ENCODE measurements at regions not wholly inside any gene's neighbourhood (a gene's known extent, or its start where the extent isn't known, plus 50 kb on each side); places are given as distances from the start of the nearest gene placed in this dataset.

GRCh38 chr5:60346393-60346792, 353.6 kb downstream of the DEPDC1B start:
- Histone ChIP-seq H4K5ac (ENCODE audit: low read length) (no peak overlapping the region), H3K56ac (ENCODE audit: low read length) (no peak overlapping the region), H4K8ac (ENCODE audit: low read depth, low read length) (no peak overlapping the region), H3K79me1 (ENCODE audit: low read length) (no peaks in the 10 kb centered on the region), H3K4me3 (ENCODE audit: low read length) (no peak overlapping the region), H2AK5ac (ENCODE audit: low read length) (no peak overlapping the region), H3K4me1 (ENCODE audit: control insufficient read depth, low read depth, low read length) (no peaks in the 10 kb centered on the region), H3K23ac (ENCODE audit: low read length) (no peak overlapping the region), H3K27ac (ENCODE audit: low read depth, low read length) (no peak overlapping the region), H3K79me2 (ENCODE audit: control insufficient read depth, insufficient read depth, low read length) (no peaks in the 10 kb centered on the region), H2BK5ac (ENCODE audit: low read length) (no peak overlapping the region), H3K4ac (ENCODE audit: low read depth, low read length) (no peak overlapping the region), H3K4me2 (ENCODE audit: low read length) (no peak overlapping the region), H2BK120ac (ENCODE audit: low read depth, low read length) (no peak overlapping the region), H3K27me3 (ENCODE audit: insufficient read depth, low read length, poor library complexity) (no peaks in the 10 kb centered on the region), H3K18ac (ENCODE audit: low read length) (no peak overlapping the region), H3K36me3 (ENCODE audit: control insufficient read depth, insufficient read depth, low read length) (no peaks in the 10 kb centered on the region), H2BK15ac (replicated peaks; ENCODE audit: low read depth) (no peak overlapping the region), H3K9ac (ENCODE audit: low read length) (no peak overlapping the region)
- no CpG with 5 or more reads among the region's 1 CpG for WGBS (ENCODE audit: extremely low coverage, insufficient coverage, low lambda C conversion rate)
- no peak for DNase-seq

- H2AK5ac ChIP-seq (ENCODE audit: low read length), result no peak overlapping the region
- no peak overlapping the region for H4K8ac ChIP-seq (ENCODE audit: low read depth, low read length)
- no peaks in the 10 kb centered on the region for H3K79me2 ChIP-seq (ENCODE audit: control insufficient read depth, insufficient read depth, low read length)
These were observed 356.9 kb downstream of the DEPDC1B start for GRCh38 chr5:60343102-60343501.

DNA sequence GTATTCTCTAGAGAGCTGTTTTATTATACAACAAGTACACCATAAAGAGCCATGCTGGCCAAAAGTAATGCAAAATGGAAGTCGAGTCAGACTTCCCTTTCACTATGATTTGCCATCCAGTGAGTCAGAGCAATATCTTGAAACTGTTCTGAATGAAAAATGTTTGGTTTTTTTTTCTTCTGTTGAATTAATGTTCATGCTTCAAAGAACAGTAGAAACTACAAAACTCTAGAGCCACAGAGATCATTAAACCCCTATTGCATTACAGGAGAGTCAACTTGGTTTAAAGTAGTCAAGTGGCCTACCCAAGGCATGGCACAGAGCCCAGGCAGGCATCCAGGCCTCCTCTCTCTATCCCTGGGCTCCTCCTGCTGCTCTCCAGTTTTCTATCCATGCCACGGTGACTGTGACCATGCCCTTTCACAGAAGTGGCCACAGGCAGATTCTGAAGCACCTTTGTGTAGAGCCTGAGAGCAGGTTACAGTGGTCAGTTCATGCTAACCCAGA, 358.9 kb downstream of the DEPDC1B start:
- Histone ChIP-seq H3K9ac (ENCODE audit: low read length) (no peak overlapping the region), H3K36me3 (ENCODE audit: control insufficient read depth, insufficient read depth, low read length) (no peaks in the 10 kb centered on the region), H3K4me1 (ENCODE audit: control insufficient read depth, low read depth, low read length) (no peaks in the 10 kb centered on the region), H3K56ac (ENCODE audit: low read length) (no peak overlapping the region), H3K27ac (ENCODE audit: low read depth, low read length) (no peak overlapping the region), H3K79me2 (ENCODE audit: control insufficient read depth, insufficient read depth, low read length) (no peaks in the 10 kb centered on the region), H2BK5ac (ENCODE audit: low read length) (no peak overlapping the region), H2BK15ac (replicated peaks; ENCODE audit: low read depth) (no peak overlapping the region), H3K4me2 (ENCODE audit: low read length) (no peak overlapping the region), H3K23ac (ENCODE audit: low read length) (no peak overlapping the region), H3K79me1 (ENCODE audit: low read length) (no peaks in the 10 kb centered on the region), H3K18ac (ENCODE audit: low read length) (no peak overlapping the region), H4K5ac (ENCODE audit: low read length) (no peak overlapping the region), H2AK5ac (ENCODE audit: low read length) (no peak overlapping the region), H2BK120ac (ENCODE audit: low read depth, low read length) (no peak overlapping the region), H3K4ac (ENCODE audit: low read depth, low read length) (no peak overlapping the region), H3K27me3 (ENCODE audit: insufficient read depth, low read length, poor library complexity) (no peaks in the 10 kb centered on the region), H4K8ac (ENCODE audit: low read depth, low read length) (no peak overlapping the region), H3K4me3 (ENCODE audit: low read length) (no peak overlapping the region)
- DNase-seq, result no peak
- no CpG with 5 or more reads among the region's 2 CpGs for WGBS (ENCODE audit: extremely low coverage, insufficient coverage, low lambda C conversion rate)

More at GRCh38 chr5:60343102-60343501, 356.9 kb downstream of the DEPDC1B start:
- no peak overlapping the region for H3K9ac ChIP-seq (ENCODE audit: low read length)
- no peak for DNase-seq
- H3K4me3 ChIP-seq (ENCODE audit: low read length), result no peak overlapping the region
- no peak overlapping the region for H3K4ac ChIP-seq (ENCODE audit: low read depth, low read length)
- no peak overlapping the region for H2BK15ac ChIP-seq (replicated peaks; ENCODE audit: low read depth)
- no CpG with 5 or more reads among the region's 4 CpGs for WGBS (ENCODE audit: extremely low coverage, insufficient coverage, low lambda C conversion rate)
- H4K5ac ChIP-seq (ENCODE audit: low read length), result no peak overlapping the region
- no peaks in the 10 kb centered on the region for H3K27me3 ChIP-seq (ENCODE audit: insufficient read depth, low read length, poor library complexity)
- no peak overlapping the region for H2BK120ac ChIP-seq (ENCODE audit: low read depth, low read length)
- H3K4me2 ChIP-seq (ENCODE audit: low read length), result no peak overlapping the region
- H2BK5ac ChIP-seq (ENCODE audit: low read length), result no peak overlapping the region
- H3K56ac ChIP-seq (ENCODE audit: low read length), result no peak overlapping the region
- no peaks in the 10 kb centered on the region for H3K4me1 ChIP-seq (ENCODE audit: control insufficient read depth, low read depth, low read length)
- no peaks in the 10 kb centered on the region for H3K36me3 ChIP-seq (ENCODE audit: control insufficient read depth, insufficient read depth, low read length)
- no peak overlapping the region for H3K23ac ChIP-seq (ENCODE audit: low read length)
- H3K27ac ChIP-seq (ENCODE audit: low read depth, low read length), result no peak overlapping the region
- H3K18ac ChIP-seq (ENCODE audit: low read length), result no peak overlapping the region
- H3K79me1 ChIP-seq (ENCODE audit: low read length), result no peaks in the 10 kb centered on the region

DNA sequence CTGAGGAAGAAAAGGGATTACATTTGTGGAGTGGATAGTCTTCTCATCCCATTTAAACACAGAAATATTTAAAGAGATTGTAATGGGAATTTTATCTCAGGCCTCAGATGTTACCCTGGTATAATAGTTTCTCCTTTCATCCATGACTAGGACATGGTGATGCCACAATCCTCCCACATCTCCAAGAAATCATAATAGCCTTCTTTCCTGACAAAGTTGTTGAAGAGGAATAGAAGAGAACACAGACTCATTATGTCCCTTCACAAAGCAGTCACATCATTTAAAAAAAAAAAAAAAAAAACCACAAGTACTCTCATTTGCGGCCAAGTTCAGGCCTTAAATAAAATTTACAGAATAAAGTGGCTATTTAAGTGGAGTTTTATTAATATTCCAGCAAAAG, 359.6 kb downstream of the DEPDC1B start:
- no peak overlapping the region for H4K5ac ChIP-seq (ENCODE audit: low read length)
- no peak overlapping the region for H3K4me2 ChIP-seq (ENCODE audit: low read length)
- no CpG with 5 or more reads among the region's 1 CpG for WGBS (ENCODE audit: extremely low coverage, insufficient coverage, low lambda C conversion rate)
- no peaks in the 10 kb centered on the region for H3K79me1 ChIP-seq (ENCODE audit: low read length)
- H3K36me3 ChIP-seq (ENCODE audit: control insufficient read depth, insufficient read depth, low read length), result no peaks in the 10 kb centered on the region
- no peak overlapping the region for H3K9ac ChIP-seq (ENCODE audit: low read length)
- no peak overlapping the region for H3K4ac ChIP-seq (ENCODE audit: low read depth, low read length)
- H2BK120ac ChIP-seq (ENCODE audit: low read depth, low read length), result no peak overlapping the region
- H3K23ac ChIP-seq (ENCODE audit: low read length), result no peak overlapping the region
- H2BK15ac ChIP-seq (replicated peaks; ENCODE audit: low read depth), result no peak overlapping the region
- H3K4me3 ChIP-seq (ENCODE audit: low read length), result no peak overlapping the region
- no peaks in the 10 kb centered on the region for H3K27me3 ChIP-seq (ENCODE audit: insufficient read depth, low read length, poor library complexity)
- no peak overlapping the region for H3K18ac ChIP-seq (ENCODE audit: low read length)
- H2BK5ac ChIP-seq (ENCODE audit: low read length), result no peak overlapping the region
- H4K8ac ChIP-seq (ENCODE audit: low read depth, low read length), result no peak overlapping the region
- DNase-seq, result no peak
- no peaks in the 10 kb centered on the region for H3K4me1 ChIP-seq (ENCODE audit: control insufficient read depth, low read depth, low read length)
- H3K56ac ChIP-seq (ENCODE audit: low read length), result no peak overlapping the region
- no peak overlapping the region for H3K27ac ChIP-seq (ENCODE audit: low read depth, low read length)
- H3K79me2 ChIP-seq (ENCODE audit: control insufficient read depth, insufficient read depth, low read length), result no peaks in the 10 kb centered on the region
- H2AK5ac ChIP-seq (ENCODE audit: low read length), result no peak overlapping the region

- Histone ChIP-seq H3K27me3 (ENCODE audit: insufficient read depth, low read length, poor library complexity) (no peaks in the 10 kb centered on the region), H3K36me3 (ENCODE audit: control insufficient read depth, insufficient read depth, low read length) (no peaks in the 10 kb centered on the region), H3K79me2 (ENCODE audit: control insufficient read depth, insufficient read depth, low read length) (no peaks in the 10 kb centered on the region), H3K23ac (ENCODE audit: low read length) (no peak overlapping the region), H3K4me2 (ENCODE audit: low read length) (no peak overlapping the region), H3K18ac (ENCODE audit: low read length) (no peak overlapping the region), H3K79me1 (ENCODE audit: low read length) (no peaks in the 10 kb centered on the region), H3K9ac (ENCODE audit: low read length) (no peak overlapping the region), H2AK5ac (ENCODE audit: low read length) (no peak overlapping the region), H3K56ac (ENCODE audit: low read length) (no peak overlapping the region), H4K5ac (ENCODE audit: low read length) (no peak overlapping the region), H2BK15ac (replicated peaks; ENCODE audit: low read depth) (no peak overlapping the region), H4K8ac (ENCODE audit: low read depth, low read length) (no peak overlapping the region), H3K4me3 (ENCODE audit: low read length) (no peak overlapping the region), H3K4ac (ENCODE audit: low read depth, low read length) (no peak overlapping the region), H3K4me1 (ENCODE audit: control insufficient read depth, low read depth, low read length) (no peaks in the 10 kb centered on the region), H2BK5ac (ENCODE audit: low read length) (no peak overlapping the region), H2BK120ac (ENCODE audit: low read depth, low read length) (no peak overlapping the region), H3K27ac (ENCODE audit: low read depth, low read length) (no peak overlapping the region)
- DNase-seq, result no peak
- no CpG with 5 or more reads among the region's 12 CpGs for WGBS (ENCODE audit: extremely low coverage, insufficient coverage, low lambda C conversion rate)
These were observed 360.2 kb downstream of the DEPDC1B start for GRCh38 chr5:60339691-60340201.

DNA sequence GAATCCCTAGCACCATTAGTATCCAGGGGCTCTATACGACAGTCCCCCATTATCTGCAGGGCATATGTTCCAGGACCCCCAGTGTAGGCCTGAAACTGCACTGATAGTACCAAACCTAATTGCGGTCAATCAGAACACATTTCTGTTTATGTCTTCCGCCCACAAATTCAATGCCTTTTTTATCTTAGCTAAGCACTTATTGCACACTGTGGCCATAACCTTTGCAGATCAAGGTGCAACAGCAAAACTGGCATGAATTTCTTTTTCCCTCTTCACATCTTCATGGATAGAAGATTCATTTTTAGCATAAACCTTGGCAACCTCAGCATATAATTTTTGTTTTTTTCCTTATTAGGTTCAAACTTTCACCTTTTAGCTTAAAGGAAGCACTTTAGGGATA, 361.1 kb downstream of the DEPDC1B start:
- no peaks in the 10 kb centered on the region for H3K79me1 ChIP-seq (ENCODE audit: low read length)
- no peaks in the 10 kb centered on the region for H3K79me2 ChIP-seq (ENCODE audit: control insufficient read depth, insufficient read depth, low read length)
- no CpG with 5 or more reads among the region's 3 CpGs for WGBS (ENCODE audit: extremely low coverage, insufficient coverage, low lambda C conversion rate)
- no peak overlapping the region for H2BK5ac ChIP-seq (ENCODE audit: low read length)
- H3K4me2 ChIP-seq (ENCODE audit: low read length), result no peak overlapping the region
- no peaks in the 10 kb centered on the region for H3K36me3 ChIP-seq (ENCODE audit: control insufficient read depth, insufficient read depth, low read length)
- no peak overlapping the region for H4K8ac ChIP-seq (ENCODE audit: low read depth, low read length)
- H2BK120ac ChIP-seq (ENCODE audit: low read depth, low read length), result no peak overlapping the region
- no peak overlapping the region for H3K23ac ChIP-seq (ENCODE audit: low read length)
- no peak overlapping the region for H3K4ac ChIP-seq (ENCODE audit: low read depth, low read length)
- H3K56ac ChIP-seq (ENCODE audit: low read length), result no peak overlapping the region
- H2BK15ac ChIP-seq (replicated peaks; ENCODE audit: low read depth), result no peak overlapping the region
- no peaks in the 10 kb centered on the region for H3K27me3 ChIP-seq (ENCODE audit: insufficient read depth, low read length, poor library complexity)
- H3K9ac ChIP-seq (ENCODE audit: low read length), result no peak overlapping the region
- no peak overlapping the region for H3K18ac ChIP-seq (ENCODE audit: low read length)
- no peak for DNase-seq
- H2AK5ac ChIP-seq (ENCODE audit: low read length), result no peak overlapping the region
- H3K27ac ChIP-seq (ENCODE audit: low read depth, low read length), result no peak overlapping the region
- no peak overlapping the region for H4K5ac ChIP-seq (ENCODE audit: low read length)
- H3K4me1 ChIP-seq (ENCODE audit: control insufficient read depth, low read depth, low read length), result no peaks in the 10 kb centered on the region
- H3K4me3 ChIP-seq (ENCODE audit: low read length), result no peak overlapping the region
